ENCODE measurements at regions not wholly inside any gene's neighbourhood (a gene's known extent, or its start where the extent isn't known, plus 50 kb on each side); places are given as distances from the start of the nearest gene placed in this dataset.

GRCh38 chr14:54085841-54086240 is 129.2 kb upstream of the BMP4 start:
- TF ChIP-seq CTCF (IDR thresholded peaks at IDR 0.05) (no peak), MAX (IDR thresholded peaks at IDR 0.05; ENCODE audit: low read depth) (no peak), EZH2phosphoT487 (IDR thresholded peaks at IDR 0.05; ENCODE audit: borderline replicate concordance, low read depth) (no peak), FOXJ3 (CRISPR knock-in tag; IDR thresholded peaks at IDR 0.05) (no peak), MXI1 (IDR thresholded peaks at IDR 0.05; ENCODE audit: low read depth, low read length) (no peak), RAD21 (IDR thresholded peaks at IDR 0.05; ENCODE audit: low read length) (no peak), RCOR1 (IDR thresholded peaks at IDR 0.05; ENCODE audit: low read length) (no peak), MEF2A (IDR thresholded peaks at IDR 0.05; ENCODE audit: borderline replicate concordance, low read depth) (no peak)

Data from SK-N-SH (cell line).